NK-92 (cell line): ENCODE measurements at regions not wholly inside any gene's neighbourhood (a gene's known extent, or its start where the extent isn't known, plus 50 kb on each side); places are given as distances from the start of the nearest gene placed in this dataset.

ENCODE experiments used
- DNase-seq: peaks from one replicate; lab custom pipeline; 2025; ENCODE audit not compliant: unreplicated experiment; lab: John Stamatoyannopoulos, UW

DNA sequence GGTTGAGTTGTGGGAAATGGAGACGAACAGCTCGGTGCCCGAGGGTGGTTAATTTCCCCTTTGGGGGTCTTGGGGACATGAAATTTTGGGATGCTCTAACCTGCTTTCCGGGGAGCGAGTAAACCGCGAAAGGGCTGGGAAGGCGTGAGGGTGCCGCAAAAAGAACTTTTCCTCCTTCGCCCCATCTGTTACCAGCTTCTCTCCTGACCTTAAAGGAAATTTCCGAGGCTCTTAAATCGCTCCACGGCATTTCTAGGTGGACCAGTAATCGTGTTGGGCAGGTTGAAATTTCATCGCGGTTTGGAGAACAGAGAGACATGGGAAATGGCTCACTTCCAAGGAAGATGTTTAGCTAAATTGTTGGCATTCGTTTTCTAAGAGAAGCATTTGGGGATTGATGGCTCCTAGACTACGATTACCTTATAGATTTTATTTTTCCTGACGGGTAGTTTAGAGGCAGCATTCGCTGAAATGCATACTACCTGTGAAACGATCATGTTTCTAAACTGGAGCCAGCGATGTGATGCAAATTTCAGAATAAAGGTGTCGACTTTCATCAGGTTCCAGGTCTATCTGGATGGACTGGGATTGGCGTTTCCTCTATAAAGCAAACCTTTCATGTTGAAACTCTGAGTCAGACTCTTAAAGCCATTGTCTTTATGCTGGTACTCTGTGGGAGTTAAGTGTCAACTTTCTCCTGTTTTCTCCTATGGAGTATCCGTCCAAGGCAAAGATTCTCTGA lies 414.5 kb downstream of the PCNX1 start:
- no peak for DNase-seq

DNA sequence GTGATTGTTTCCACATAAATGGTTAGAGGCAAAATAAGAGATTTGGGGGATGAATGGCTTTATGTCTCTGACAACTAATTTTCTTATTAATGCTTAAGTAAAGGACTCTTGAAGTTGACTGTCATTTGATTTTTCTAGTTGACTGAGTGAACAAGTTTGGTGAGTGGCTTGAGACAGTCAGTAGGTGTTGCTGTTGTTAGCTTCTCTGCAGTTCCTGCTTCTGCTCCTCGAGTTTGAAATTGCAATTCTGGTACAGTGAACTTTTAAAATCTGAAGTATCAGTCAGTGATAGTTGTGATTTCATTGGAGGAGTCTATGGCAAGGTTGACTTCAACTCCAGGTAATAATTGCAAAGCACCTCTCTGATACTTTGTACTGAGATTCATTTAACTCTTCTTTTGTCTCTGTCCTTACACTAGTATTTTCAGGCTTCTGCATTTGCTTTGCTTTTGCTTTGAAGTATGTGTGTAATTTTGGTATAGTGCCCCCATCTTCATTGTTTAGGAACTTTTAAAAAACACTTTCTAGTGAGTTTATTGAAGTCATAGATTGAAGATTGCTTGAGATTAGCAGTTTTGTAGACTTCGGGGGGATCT lies 415.5 kb downstream of the PCNX1 start:
- DNase-seq: no peak

GRCh38 chr14:71324767-71325272 lies 417.6 kb downstream of the PCNX1 start:
- no peak for DNase-seq

DNA sequence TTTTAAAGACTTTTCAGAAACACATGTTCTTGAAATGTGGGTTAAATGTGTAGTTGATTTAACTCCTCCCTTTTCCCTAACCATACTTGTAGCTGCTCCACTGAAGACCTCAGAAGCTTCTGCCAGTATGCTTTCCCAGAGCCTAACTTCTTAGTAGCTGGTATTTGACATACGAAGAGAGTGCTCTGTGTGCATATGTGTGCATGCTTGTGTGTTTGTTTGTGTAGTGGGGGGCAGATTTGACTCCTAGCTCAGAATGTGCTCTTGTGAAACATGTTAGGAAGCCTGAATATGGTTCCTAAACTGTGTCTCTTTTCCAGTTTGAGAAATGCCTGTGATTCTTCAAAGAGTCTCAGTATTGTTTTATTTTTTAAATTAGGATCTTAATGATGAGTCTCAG lies 420.4 kb downstream of the PCNX1 start:
- DNase-seq: no peak

DNA sequence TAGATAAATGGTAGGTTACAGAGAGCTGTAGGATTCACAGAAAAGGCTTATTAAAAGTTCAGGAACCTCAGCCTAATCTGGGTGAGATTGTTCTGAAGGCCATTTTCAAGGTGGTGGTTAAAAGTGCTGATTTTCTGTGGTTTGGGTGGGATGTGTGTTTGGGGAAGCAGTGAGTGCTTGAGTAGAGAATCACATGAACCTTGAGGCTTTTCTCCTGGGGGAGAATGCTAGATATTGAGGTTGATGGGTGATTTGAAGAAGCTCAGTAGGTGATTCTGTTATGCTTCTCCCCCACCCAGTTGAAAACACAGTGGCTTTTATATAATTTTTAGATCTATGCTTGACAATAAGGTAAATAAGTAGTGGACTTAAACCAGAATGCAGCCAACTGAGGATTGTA lies 420.9 kb downstream of the PCNX1 start:
- no peak for DNase-seq

GRCh38 chr14:71328954-71329353 lies 421.7 kb downstream of the PCNX1 start:
- DNase-seq: no peak

DNA sequence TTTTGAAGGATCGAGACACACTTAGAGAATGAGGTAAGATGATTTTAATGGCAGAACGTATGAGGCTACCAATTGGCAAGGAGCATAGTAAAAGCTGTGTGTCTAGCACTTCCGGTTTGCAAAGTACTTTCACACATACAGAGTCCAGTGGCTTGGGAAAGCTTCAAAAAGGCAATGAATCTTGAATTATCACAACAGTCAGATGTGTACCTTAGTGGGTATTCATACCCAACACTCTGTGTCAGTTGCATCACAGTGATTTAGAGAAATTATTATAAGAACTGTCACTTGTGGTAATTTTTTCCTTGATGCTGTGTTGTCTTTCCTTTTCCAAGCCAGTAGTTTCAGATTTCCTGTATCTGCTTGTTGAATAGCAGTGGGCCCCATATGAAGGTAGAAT lies 424.1 kb downstream of the PCNX1 start:
- DNase-seq: no peak

DNA sequence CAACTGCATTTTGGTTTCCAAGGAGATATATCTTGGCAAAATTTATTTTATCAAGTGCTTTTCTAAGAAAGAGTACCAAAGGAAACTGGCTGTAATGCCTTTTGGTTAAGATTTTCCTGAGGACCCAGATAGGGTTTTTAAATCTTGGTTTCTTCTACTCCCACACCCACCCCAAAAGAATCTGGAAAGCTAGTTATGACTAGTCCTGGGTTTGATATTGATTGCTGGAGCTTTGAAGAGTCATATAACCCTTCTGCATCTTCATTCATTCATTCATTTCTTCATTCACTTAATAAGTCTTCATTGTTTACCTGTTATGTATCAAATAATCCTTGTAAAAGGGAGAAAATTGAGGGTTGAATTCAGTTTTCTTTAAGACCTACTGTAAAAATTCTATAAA lies 425.2 kb downstream of the PCNX1 start:
- DNase-seq: no peak

DNA sequence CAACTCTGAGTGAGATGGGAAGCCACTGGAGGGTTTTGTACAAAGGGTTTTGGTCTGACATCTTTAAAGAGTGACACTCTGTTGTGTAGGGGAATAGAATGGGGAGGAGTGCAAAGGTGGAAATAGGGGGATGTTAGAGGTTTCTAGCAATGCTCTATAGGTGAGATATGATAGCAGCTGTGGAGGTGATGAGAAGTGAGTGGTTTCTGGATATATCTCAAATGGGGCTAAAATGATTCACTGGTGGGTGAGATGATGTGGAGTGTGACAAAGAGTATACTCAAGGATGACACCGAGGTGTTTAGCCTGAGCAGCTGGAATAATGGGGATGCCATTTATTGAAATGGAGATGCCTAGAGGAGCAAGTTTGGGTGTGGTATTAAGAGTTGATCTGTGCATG lies 426.4 kb downstream of the PCNX1 start:
- DNase-seq: no peak

- no peak for DNase-seq
Measured at GRCh38 chr14:71336489-71337192, 429.4 kb downstream of the PCNX1 start.

- DNase-seq: no peak
Measured at GRCh38 chr14:71338153-71338552, 430.9 kb downstream of the PCNX1 start.

GRCh38 chr14:71339650-71340415 lies 432.6 kb downstream of the PCNX1 start:
- no peak for DNase-seq

GRCh38 chr14:71341156-71341555 lies 433.9 kb downstream of the PCNX1 start:
- no peak for DNase-seq

DNA sequence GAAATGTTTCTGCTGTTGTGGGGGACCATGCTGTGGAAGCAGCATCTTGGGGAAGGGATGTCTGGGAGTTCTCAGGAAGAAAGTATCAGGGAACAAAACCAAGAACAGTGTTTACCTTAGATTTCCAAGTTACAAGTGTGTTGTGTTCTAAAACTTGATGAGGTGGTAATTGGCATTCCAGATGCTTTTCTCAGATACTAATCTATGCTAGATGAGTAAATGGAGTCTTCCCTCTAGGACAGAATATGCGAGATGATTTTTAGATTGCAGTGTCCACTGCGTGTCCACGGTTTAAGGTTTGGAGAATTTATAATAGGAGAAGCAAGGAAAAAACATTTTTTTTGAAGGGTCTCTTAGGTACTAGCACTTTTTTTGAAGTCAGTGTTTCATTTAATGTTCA lies 436.5 kb downstream of the PCNX1 start:
- DNase-seq: no peak

- DNase-seq: no peak
Measured at GRCh38 chr14:71344506-71344905, 437.2 kb downstream of the PCNX1 start.

- no peak for DNase-seq
Measured at GRCh38 chr14:71346685-71347084, 439.4 kb downstream of the PCNX1 start.

- no peak for DNase-seq
Measured at GRCh38 chr14:71348394-71348793, 441.1 kb downstream of the PCNX1 start.

DNA sequence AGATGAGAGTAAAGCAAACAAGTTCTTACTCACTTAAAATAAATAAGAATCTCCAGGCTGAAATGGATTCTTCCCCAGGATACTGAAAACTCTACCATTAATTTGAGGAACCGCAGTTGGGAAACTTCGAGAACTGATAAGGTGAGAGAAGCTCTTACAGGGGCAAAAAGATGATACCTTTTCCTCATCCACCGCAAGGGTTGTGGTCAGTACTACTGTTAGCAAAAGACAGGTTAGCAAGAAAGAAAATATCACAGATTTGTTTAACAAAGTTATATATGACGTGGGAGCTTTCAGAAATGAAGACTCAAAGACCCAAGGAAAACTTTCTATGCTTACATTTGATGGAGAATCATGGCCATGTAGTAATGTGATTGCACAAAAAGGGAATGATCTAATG lies 441.6 kb downstream of the PCNX1 start:
- DNase-seq: no peak

GRCh38 chr14:71354142-71354541 lies 446.9 kb downstream of the PCNX1 start:
- DNase-seq: no peak

GRCh38 chr14:71354801-71355200 lies 447.5 kb downstream of the PCNX1 start:
- DNase-seq: no peak
